Activated CD8-positive, alpha-beta T cell treated with anti-CD3 and anti-CD28 coated beads, Interleukin-2, amount 10 ng/mL, durations not matched to agents 7 days and 5 days (primary cell): ENCODE measurements at regions not wholly inside any gene's neighbourhood (a gene's known extent, or its start where the extent isn't known, plus 50 kb on each side); places are given as distances from the start of the nearest gene placed in this dataset.
"Not testable (repeated sequence)": the region's sequence is repeated elsewhere in the genome, so short reads cannot be mapped to it uniquely, and the experiment has no call there.

Source experiments
- ATAC-seq: fragments of 150-1000 bp; cut with Tn5 transposase; one replicate; pipeline ENCODE4 v1.10.0; 2021; ENCODE audit warnings: moderate library complexity
- CTCF ChIA-PET: fragments of 350-600 bp; sonication (Branson Sonifier 250); formaldehyde crosslinking; loops from one replicate; lab custom pipeline; 2021; ENCODE audit warnings: antibody characterized with exemption; lab: Charles Lee
- POLR2A ChIA-PET: fragments of 350-600 bp; sonication (Branson Sonifier 250); formaldehyde crosslinking; loops from one replicate; lab custom pipeline; 2021; ENCODE audit warnings: antibody characterized with exemption; lab: Charles Lee
- DNase-seq: peaks from one replicate; pipeline ENCODE4 v3.0.0-alpha.2; 2020
- H3K27ac Mint-ChIP-seq: one replicate; pipeline ENCODE4 v1.8.0; 2021; ENCODE audit warnings: mild to moderate bottlenecking, mixed read lengths
- H3K27me3 Mint-ChIP-seq: one replicate; pipeline ENCODE4 v1.8.0; 2021; ENCODE audit warnings: low read depth, mixed read lengths
- H3K36me3 Mint-ChIP-seq: one replicate; pipeline ENCODE4 v1.8.0; 2021; ENCODE audit warnings: low read depth, mixed read lengths
- H3K4me1 Mint-ChIP-seq: one replicate; pipeline ENCODE4 v1.8.0; 2021; ENCODE audit warnings: low read depth, mixed read lengths
- H3K4me3 Mint-ChIP-seq: one replicate; pipeline ENCODE4 v1.8.0; 2021; ENCODE audit warnings: mild to moderate bottlenecking, mixed read lengths
- H3K9me3 Mint-ChIP-seq: one replicate; pipeline ENCODE4 v1.8.0; 2022; ENCODE audit warnings: mixed read lengths; ENCODE audit not compliant: insufficient read depth

GRCh38 chr12:34215213-34215892, 193.1 kb downstream of the ALG10 start:
- no peak for ATAC-seq
- Mint-ChIP-seq H3K9me3 (no peaks in the 10 kb centered on the region), H3K27ac (no peak overlapping the region), H3K4me3 (no peak overlapping the region), H3K4me1 (peaks cover 10% of the 10 kb centered on the region), H3K36me3 (no peaks in the 10 kb centered on the region), H3K27me3 (no peaks in the 10 kb centered on the region)
- CTCF ChIA-PET, result interaction anchor here (1.2 kb wide), 1 partner anchor 93 kb away, joined by 3 read pairs; no protein-coding TSS in a partner anchor
- POLR2A ChIA-PET, result no interaction called here
- DNase-seq, result no peak

GRCh38 chr12:34215893-34216285, 193.6 kb downstream of the ALG10 start:
- ATAC-seq (no peak), DNase-seq (no peak)
- Mint-ChIP-seq H3K27me3 (no peaks in the 10 kb centered on the region), H3K9me3 (no peaks in the 10 kb centered on the region), H3K4me3 (no peak overlapping the region), H3K4me1 (peaks cover 10% of the 10 kb centered on the region), H3K27ac (no peak overlapping the region), H3K36me3 (no peaks in the 10 kb centered on the region)
- POLR2A ChIA-PET, result no interaction called here
- CTCF ChIA-PET, result interaction anchor here (1.2 kb wide), 1 partner anchor 93 kb away, joined by 3 read pairs; no protein-coding TSS in a partner anchor

GRCh38 chr12:34217660-34218059, 195.4 kb downstream of the ALG10 start:
- Mint-ChIP-seq H3K27me3 (no peaks in the 10 kb centered on the region), H3K36me3 (no peaks in the 10 kb centered on the region), H3K4me1 (peaks cover 10% of the 10 kb centered on the region), H3K9me3 (no peaks in the 10 kb centered on the region), H3K27ac (no peak overlapping the region), H3K4me3 (no peak overlapping the region)
- DNase-seq (no peak), ATAC-seq (no peak)
- POLR2A ChIA-PET, result no interaction called here
- CTCF ChIA-PET, result interaction anchor here (0.7 to 1.8 kb wide), 4 partner anchors 9 to 95 kb away, joined by 3 to 5 read pairs (median 3); no protein-coding TSS in a partner anchor

- peak; percentile 80 for DNase-seq
- Mint-ChIP-seq H3K27ac (peak overlapping the region; percentile 75), H3K27me3 (no peaks in the 10 kb centered on the region), H3K4me3 (peak overlapping the region; percentile 79), H3K4me1 (peaks cover 10% of the 10 kb centered on the region), H3K9me3 (no peaks in the 10 kb centered on the region), H3K36me3 (no peaks in the 10 kb centered on the region)
- ATAC-seq, result peak; percentile 81
- ChIA-PET POLR2A (no interaction called here), CTCF (interaction anchor here (0.7 to 1.8 kb wide), 5 partner anchors 8 to 96 kb away, joined by 3 to 6 read pairs (median 3); no protein-coding TSS in a partner anchor)
Measured at GRCh38 chr12:34218193-34219045, 196.1 kb downstream of the ALG10 start.

GRCh38 chr12:34219046-34219770, 196.9 kb downstream of the ALG10 start:
- POLR2A ChIA-PET, result no interaction called here
- no peaks in the 10 kb centered on the region for H3K9me3 Mint-ChIP-seq
- H3K4me3 Mint-ChIP-seq, result peak overlapping the region; percentile 79
- no peak overlapping the region for H3K27ac Mint-ChIP-seq
- H3K4me1 Mint-ChIP-seq, result peaks cover 10% of the 10 kb centered on the region
- ATAC-seq (no peak), DNase-seq (no peak)
- H3K27me3 Mint-ChIP-seq, result no peaks in the 10 kb centered on the region
- H3K36me3 Mint-ChIP-seq, result no peaks in the 10 kb centered on the region
- CTCF ChIA-PET, result interaction anchor here (1.8 kb wide), 1 partner anchor 96 kb away, joined by 6 read pairs; no protein-coding TSS in a partner anchor

GRCh38 chr12:34220079-34220478, 197.8 kb downstream of the ALG10 start:
- H3K27me3 Mint-ChIP-seq, DNase-seq, H3K9me3 Mint-ChIP-seq, H3K4me3 Mint-ChIP-seq, H3K36me3 Mint-ChIP-seq, H3K27ac Mint-ChIP-seq, ATAC-seq: not testable (repeated sequence)
- ChIA-PET CTCF (interaction anchor here (1.8 kb wide), 1 partner anchor 97 kb away, joined by 6 read pairs; no protein-coding TSS in a partner anchor), POLR2A (interaction anchor here (0.6 kb wide), 1 partner anchor 787 kb away, joined by 4 read pairs; no protein-coding TSS in a partner anchor)
- peaks cover 10% of the 10 kb centered on the region for H3K4me1 Mint-ChIP-seq

GRCh38 chr12:34223640-34224039, 201.3 kb downstream of the ALG10 start:
- no peaks in the 10 kb centered on the region for H3K9me3 Mint-ChIP-seq
- H3K27me3 Mint-ChIP-seq, result no peaks in the 10 kb centered on the region
- no peaks in the 10 kb centered on the region for H3K36me3 Mint-ChIP-seq
- H3K27ac Mint-ChIP-seq, result no peak overlapping the region
- ATAC-seq (no peak), DNase-seq (no peak)
- POLR2A ChIA-PET, result no interaction called here
- peaks cover 8% of the 10 kb centered on the region for H3K4me1 Mint-ChIP-seq
- CTCF ChIA-PET, result no interaction called here
- no peak overlapping the region for H3K4me3 Mint-ChIP-seq

- H3K9me3 Mint-ChIP-seq, H3K27me3 Mint-ChIP-seq, H3K4me1 Mint-ChIP-seq, H3K36me3 Mint-ChIP-seq, DNase-seq, POLR2A ChIA-PET, H3K27ac Mint-ChIP-seq, ATAC-seq, H3K4me3 Mint-ChIP-seq: not testable (repeated sequence)
- CTCF ChIA-PET, result interaction anchor here (1.2 kb wide), 1 partner anchor 8 kb away, joined by 5 read pairs; no protein-coding TSS in a partner anchor
Measured at GRCh38 chr12:34226044-34226443, 203.7 kb downstream of the ALG10 start.

GRCh38 chr12:34228046-34228445, 205.8 kb downstream of the ALG10 start:
- H3K4me1 Mint-ChIP-seq, ATAC-seq, H3K9me3 Mint-ChIP-seq, POLR2A ChIA-PET, H3K27ac Mint-ChIP-seq, H3K4me3 Mint-ChIP-seq, H3K27me3 Mint-ChIP-seq, H3K36me3 Mint-ChIP-seq, DNase-seq: not testable (repeated sequence)
- CTCF ChIA-PET, result interaction anchor here (0.8 kb wide), 1 partner anchor 10 kb away, joined by 3 read pairs; no protein-coding TSS in a partner anchor

- CTCF ChIA-PET, result not testable (repeated sequence)
Measured at GRCh38 chr12:34229033-34229432, 206.7 kb downstream of the ALG10 start.

GRCh38 chr12:34233618-34234017, 211.3 kb downstream of the ALG10 start:
- DNase-seq, result no peak
- H3K9me3 Mint-ChIP-seq, result no peaks in the 10 kb centered on the region
- H3K4me1 Mint-ChIP-seq, result no peaks in the 10 kb centered on the region
- H3K27me3 Mint-ChIP-seq, result no peaks in the 10 kb centered on the region
- ChIA-PET CTCF (no interaction called here), POLR2A (no interaction called here)
- H3K36me3 Mint-ChIP-seq, result no peaks in the 10 kb centered on the region
- ATAC-seq, result no peak
- H3K4me3 Mint-ChIP-seq, result no peak overlapping the region
- H3K27ac Mint-ChIP-seq, result no peak overlapping the region

More at GRCh38 chr12:34229033-34229432, 206.7 kb downstream of the ALG10 start:
- H3K9me3 Mint-ChIP-seq, POLR2A ChIA-PET, H3K4me1 Mint-ChIP-seq, H3K4me3 Mint-ChIP-seq, H3K27ac Mint-ChIP-seq, ATAC-seq, H3K36me3 Mint-ChIP-seq, H3K27me3 Mint-ChIP-seq, DNase-seq: not testable (repeated sequence)
